ENCODE measurements at regions not wholly inside any gene's neighbourhood (a gene's known extent, or its start where the extent isn't known, plus 50 kb on each side); places are given as distances from the start of the nearest gene placed in this dataset.

- no peak for TF ChIP-seq CTCF (IDR thresholded peaks at IDR 0.05 in 2 of 3, conservative IDR thresholded peaks at IDR 0.05 in 1 of 3; ENCODE audit: control insufficient read depth in 2 of 3, extremely low read depth in 1 of 3, insufficient read depth in 1 of 3, low read depth in 3 of 3, low read length in 3 of 3)
- TF ChIP-seq POLR2A (IDR thresholded peaks at IDR 0.05; ENCODE audit: low read depth, low read length): no peak
- no peak for TF ChIP-seq EP300 (IDR thresholded peaks at IDR 0.05; ENCODE audit: borderline replicate concordance in 1 of 2, control insufficient read depth in 1 of 2, low read depth in 2 of 2, low read length in 2 of 2)
- no peak for TF ChIP-seq E2F8 (IDR thresholded peaks at IDR 0.05; ENCODE audit: low read depth, partially characterized antibody)
- TF ChIP-seq TCF12 (IDR thresholded peaks at IDR 0.05; ENCODE audit: low read depth, low read length): no peak
- TF ChIP-seq MYC (IDR thresholded peaks at IDR 0.05; ENCODE audit: insufficient read depth, insufficient read length, insufficient replicate concordance, low read length, severe bottlenecking): no peak
- TF ChIP-seq BHLHE40 (IDR thresholded peaks at IDR 0.05; ENCODE audit: borderline replicate concordance in 1 of 2, low read depth in 2 of 2, low read length in 1 of 2): no peak
These were observed 167.1 kb downstream of the ZFP36L2 start for GRCh38 chr2:43059183-43059897.
